Lower leg skin (tissue), 3 donors: ENCODE measurements at regions not wholly inside any gene's neighbourhood (a gene's known extent, or its start where the extent isn't known, plus 50 kb on each side); places are given as distances from the start of the nearest gene placed in this dataset.

ENCODE experiments used
- CTCF ChIP-seq, 3 donors: fragments of 450-650 bp; IDR thresholded peaks; one replicate each; pipeline ENCODE4 v1.5.1; 2016; ENCODE audit warnings: antibody characterized with exemption in 3 of 3, mild to moderate bottlenecking in 3 of 3, moderate library complexity in 2 of 3
- POLR2A ChIP-seq, 2 donors: fragments of 450-650 bp; IDR thresholded peaks; one replicate each; pipeline ENCODE4 v1.6.1; 2016 to 2017; ENCODE audit warnings: antibody characterized with exemption in 2 of 2, mild to moderate bottlenecking in 1 of 2, moderate library complexity in 1 of 2

- TF ChIP-seq CTCF (IDR thresholded peaks at IDR 0.05) (no peak), POLR2A (IDR thresholded peaks at IDR 0.05) (no peak)
Measured at GRCh38 chr3:63142681-63143080, 135.4 kb upstream of the SYNPR start.
